Suprapubic skin (tissue), 4 donors: ENCODE measurements at regions not wholly inside any gene's neighbourhood (a gene's known extent, or its start where the extent isn't known, plus 50 kb on each side); places are given as distances from the start of the nearest gene placed in this dataset.
"Not testable (repeated sequence)": the region's sequence is repeated elsewhere in the genome, so short reads cannot be mapped to it uniquely, and the experiment has no call there.

Source experiments
- DNase-seq, 2 donors: peaks; one replicate each; pipeline ENCODE4 v3.0.0-alpha.2; 2019; ENCODE audit warnings: low spot score in 2 of 2
- H3K27ac ChIP-seq: fragments of 200-600 bp; sonication (generic); one replicate; pipeline ENCODE4 v1.5.1; 2019
- H3K27me3 ChIP-seq: fragments of 200-600 bp; sonication (generic); one replicate; pipeline ENCODE4 v1.5.1; 2019
- H3K36me3 ChIP-seq: fragments of 200-600 bp; sonication (generic); one replicate; pipeline ENCODE4 v1.5.1; 2019
- H3K4me1 ChIP-seq: fragments of 200-600 bp; sonication (generic); one replicate; pipeline ENCODE4 v1.5.1; 2019
- H3K4me3 ChIP-seq: fragments of 200-600 bp; sonication (generic); one replicate; pipeline ENCODE4 v1.5.1; 2019; ENCODE audit warnings: mild to moderate bottlenecking
- H3K9me3 ChIP-seq: fragments of 200-600 bp; sonication (generic); one replicate; pipeline ENCODE4 v1.5.1; 2019
- EP300 ChIP-seq: sonication (generic); formaldehyde crosslinking; IDR thresholded peaks from one replicate; pipeline ENCODE4 v1.6.1; 2017; ENCODE audit warnings: antibody characterized with exemption
- POLR2A ChIP-seq, 2 donors: fragments of 450-650 bp; IDR thresholded peaks; one replicate each; pipeline ENCODE4 v1.6.1; 2017; ENCODE audit warnings: antibody characterized with exemption in 2 of 2, mild to moderate bottlenecking in 2 of 2, moderate library complexity in 2 of 2
- POLR2AphosphoS5 ChIP-seq, 3 donors: sonication (generic); formaldehyde crosslinking; IDR thresholded peaks; one replicate each; pipeline ENCODE4 v1.6.1; 2017; ENCODE audit warnings: antibody characterized with exemption in 3 of 3
- WGBS: methylation state at CpG from one replicate; pipeline ENCODE4 v1.1.5; 2018; 5-methylcytosine and 5-hydroxymethylcytosine counted together
- TF ChIP-seq, protein P1 (sequence below), 2 donors: fragments of 200-600 bp in 1 of 2; fragments of 450-650 bp in 1 of 2; sonication (generic) in 1 of 2; IDR thresholded peaks; one replicate each; pipeline ENCODE4 v1.5.1; 2016 to 2019; ENCODE audit warnings: antibody characterized with exemption in 2 of 2, mild to moderate bottlenecking in 1 of 2, moderate library complexity in 1 of 2

- Histone ChIP-seq H3K36me3 (no peaks in the 10 kb centered on the region), H3K4me1 (no peaks in the 10 kb centered on the region), H3K27me3 (no peaks in the 10 kb centered on the region), H3K4me3 (no peak overlapping the region), H3K27ac (no peak overlapping the region), H3K9me3 (no peaks in the 10 kb centered on the region)
- no peak for DNase-seq
- WGBS: 48% methylated on average over 4 of the region's 4 CpGs
- no peak for TF ChIP-seq POLR2AphosphoS5 (IDR thresholded peaks at IDR 0.05)
- TF ChIP-seq, protein P1, sequence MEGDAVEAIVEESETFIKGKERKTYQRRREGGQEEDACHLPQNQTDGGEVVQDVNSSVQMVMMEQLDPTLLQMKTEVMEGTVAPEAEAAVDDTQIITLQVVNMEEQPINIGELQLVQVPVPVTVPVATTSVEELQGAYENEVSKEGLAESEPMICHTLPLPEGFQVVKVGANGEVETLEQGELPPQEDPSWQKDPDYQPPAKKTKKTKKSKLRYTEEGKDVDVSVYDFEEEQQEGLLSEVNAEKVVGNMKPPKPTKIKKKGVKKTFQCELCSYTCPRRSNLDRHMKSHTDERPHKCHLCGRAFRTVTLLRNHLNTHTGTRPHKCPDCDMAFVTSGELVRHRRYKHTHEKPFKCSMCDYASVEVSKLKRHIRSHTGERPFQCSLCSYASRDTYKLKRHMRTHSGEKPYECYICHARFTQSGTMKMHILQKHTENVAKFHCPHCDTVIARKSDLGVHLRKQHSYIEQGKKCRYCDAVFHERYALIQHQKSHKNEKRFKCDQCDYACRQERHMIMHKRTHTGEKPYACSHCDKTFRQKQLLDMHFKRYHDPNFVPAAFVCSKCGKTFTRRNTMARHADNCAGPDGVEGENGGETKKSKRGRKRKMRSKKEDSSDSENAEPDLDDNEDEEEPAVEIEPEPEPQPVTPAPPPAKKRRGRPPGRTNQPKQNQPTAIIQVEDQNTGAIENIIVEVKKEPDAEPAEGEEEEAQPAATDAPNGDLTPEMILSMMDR (IDR thresholded peaks at IDR 0.05): no peak
- no peak for TF ChIP-seq EP300
- TF ChIP-seq POLR2A (IDR thresholded peaks at IDR 0.05): no peak
Measured at GRCh38 chr3:110685630-110686029, 386.0 kb upstream of the NECTIN3 start.

DNA sequence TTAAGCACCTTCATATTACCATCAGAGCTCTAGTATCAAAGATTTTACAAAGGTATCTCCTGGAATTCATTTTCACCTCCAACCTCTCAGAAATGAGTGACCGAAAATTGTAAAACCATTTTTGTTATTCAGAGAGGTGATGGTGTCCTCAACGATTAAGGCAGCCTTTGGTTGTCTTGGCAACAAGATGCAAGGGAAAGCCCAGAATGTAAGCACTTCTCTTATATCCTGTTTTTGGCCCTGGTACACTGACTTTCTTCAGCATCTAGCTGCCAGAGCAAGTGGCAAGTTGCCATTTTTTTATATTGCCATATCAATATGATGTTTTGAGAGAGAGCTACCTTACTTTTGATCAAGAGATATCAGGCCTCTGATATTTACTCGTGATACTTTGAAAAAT lies 384.9 kb upstream of the NECTIN3 start:
- no peaks in the 10 kb centered on the region for H3K27me3 ChIP-seq
- no peak overlapping the region for H3K27ac ChIP-seq
- DNase-seq: no peak
- no peaks in the 10 kb centered on the region for H3K4me1 ChIP-seq
- 58% methylated on average over 3 of the region's 3 CpGs for WGBS
- no peak for TF ChIP-seq POLR2A (IDR thresholded peaks at IDR 0.05)
- TF ChIP-seq, protein P1 (IDR thresholded peaks at IDR 0.05): no peak
- no peak for TF ChIP-seq POLR2AphosphoS5 (IDR thresholded peaks at IDR 0.05)
- no peak for TF ChIP-seq EP300
- no peaks in the 10 kb centered on the region for H3K9me3 ChIP-seq
- H3K4me3 ChIP-seq: no peak overlapping the region
- no peaks in the 10 kb centered on the region for H3K36me3 ChIP-seq

DNA sequence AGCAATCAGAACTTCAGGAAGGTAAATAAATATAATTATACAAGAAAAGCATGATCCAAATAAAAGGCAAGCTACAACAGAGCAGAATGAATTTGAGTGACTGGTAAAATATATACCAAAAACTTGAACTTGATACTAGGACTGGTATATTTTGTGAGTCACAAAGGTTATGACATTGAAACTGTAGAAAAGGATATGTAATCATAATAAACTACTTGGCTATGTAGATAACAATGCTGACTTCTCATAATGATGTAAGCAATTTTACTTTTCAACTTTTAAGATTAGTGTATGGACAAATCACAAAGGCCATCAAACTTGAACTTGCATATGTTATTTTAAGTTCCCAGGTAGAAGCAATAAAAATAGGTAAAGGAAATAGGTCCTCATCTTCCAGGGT lies 384.5 kb upstream of the NECTIN3 start:
- no peak for DNase-seq
- no peaks in the 10 kb centered on the region for H3K4me1 ChIP-seq
- H3K4me3 ChIP-seq: no peak overlapping the region
- TF ChIP-seq POLR2AphosphoS5 (IDR thresholded peaks at IDR 0.05): no peak
- TF ChIP-seq, protein P1 (IDR thresholded peaks at IDR 0.05): no peak
- no peaks in the 10 kb centered on the region for H3K9me3 ChIP-seq
- no peak overlapping the region for H3K27ac ChIP-seq
- no peaks in the 10 kb centered on the region for H3K27me3 ChIP-seq
- H3K36me3 ChIP-seq: no peaks in the 10 kb centered on the region

GRCh38 chr3:110697961-110698360 lies 373.7 kb upstream of the NECTIN3 start:
- no peak overlapping the region for H3K27ac ChIP-seq
- WGBS: 68% methylated on average over 4 of the region's 4 CpGs
- no peaks in the 10 kb centered on the region for H3K36me3 ChIP-seq

GRCh38 chr3:110704332-110704731 lies 367.3 kb upstream of the NECTIN3 start:
- not testable (repeated sequence) for H3K27ac ChIP-seq, DNase-seq, H3K4me1 ChIP-seq, H3K36me3 ChIP-seq, H3K27me3 ChIP-seq, H3K4me3 ChIP-seq
- H3K9me3 ChIP-seq: peaks cover 12% of the 10 kb centered on the region

More at GRCh38 chr3:110697961-110698360, 373.7 kb upstream of the NECTIN3 start:
- H3K4me1 ChIP-seq: no peaks in the 10 kb centered on the region
- H3K4me3 ChIP-seq: no peak overlapping the region
- TF ChIP-seq, protein P1 (IDR thresholded peaks at IDR 0.05): no peak
- peaks cover 6% of the 10 kb centered on the region for H3K9me3 ChIP-seq
- DNase-seq: no peak
- H3K27me3 ChIP-seq: no peaks in the 10 kb centered on the region

DNA sequence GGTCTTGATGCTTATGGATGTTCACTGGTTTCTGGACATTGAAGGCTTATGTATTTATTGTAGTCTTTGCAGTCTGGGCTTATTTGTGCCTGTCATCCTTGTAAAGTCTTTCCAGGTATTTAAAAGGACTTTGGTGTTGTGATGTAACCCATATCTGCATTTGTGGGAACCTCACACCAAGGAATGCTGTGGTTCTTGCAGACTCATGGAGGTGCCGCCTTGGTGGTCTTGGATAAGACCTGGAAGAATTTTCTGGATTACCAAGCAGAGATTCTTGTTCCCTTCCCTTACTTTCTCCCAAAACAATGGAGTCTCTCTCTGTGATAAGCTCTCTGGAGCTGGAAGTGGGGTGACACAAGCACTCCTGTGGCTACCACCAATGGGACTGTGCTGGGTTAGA lies 363.5 kb upstream of the NECTIN3 start:
- no peak for TF ChIP-seq POLR2AphosphoS5 (IDR thresholded peaks at IDR 0.05)
- TF ChIP-seq, protein P1 (IDR thresholded peaks at IDR 0.05): no peak
- TF ChIP-seq EP300: no peak
- no peak for TF ChIP-seq POLR2A (IDR thresholded peaks at IDR 0.05)
- peaks cover 6% of the 10 kb centered on the region for H3K9me3 ChIP-seq

More for the DNA sequence above, 363.5 kb upstream of the NECTIN3 start:
- Histone ChIP-seq H3K36me3 (no peaks in the 10 kb centered on the region), H3K27ac (no peak overlapping the region), H3K4me3 (no peak overlapping the region), H3K27me3 (no peaks in the 10 kb centered on the region), H3K4me1 (no peaks in the 10 kb centered on the region)
- no peak for DNase-seq
- 92% methylated on average over 1 of the region's 1 CpG for WGBS
